NT2/D1 (cell line): ENCODE measurements at regions not wholly inside any gene's neighbourhood (a gene's known extent, or its start where the extent isn't known, plus 50 kb on each side); places are given as distances from the start of the nearest gene placed in this dataset.

Experiments
- SUZ12 ChIP-seq: IDR thresholded peaks from 2 replicates; pipeline ENCODE4 v1.6.1; 2011; ENCODE audit not compliant: insufficient read length, insufficient read depth; ENCODE audit errors: extremely low read depth
- YY1 ChIP-seq: IDR thresholded peaks from 2 replicates; pipeline ENCODE4 v1.6.1; 2011; ENCODE audit not compliant: insufficient read length, insufficient read depth
- ZNF274 ChIP-seq: IDR thresholded peaks from 2 replicates; pipeline ENCODE4 v1.6.1; 2011; ENCODE audit warnings: mild to moderate bottlenecking, low read depth, low read length

DNA sequence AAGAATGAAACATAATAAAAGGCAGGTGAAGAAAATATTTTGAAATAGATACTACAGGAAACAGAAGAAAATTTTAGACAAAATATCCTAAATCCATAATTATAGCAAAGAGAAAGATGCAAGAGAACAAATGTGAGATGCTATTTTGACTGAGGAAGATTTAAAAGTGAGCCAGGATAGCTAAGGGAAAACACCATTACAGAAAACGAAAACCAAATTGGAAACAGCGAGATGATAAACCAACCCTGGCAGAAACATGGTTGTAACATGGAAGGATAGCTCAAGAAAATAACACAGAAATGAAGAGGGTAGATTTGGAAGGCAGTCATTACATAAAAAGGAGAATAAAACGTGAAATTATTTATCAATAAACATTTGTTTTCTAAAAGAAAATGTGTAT is 267.2 kb upstream of the NREP start:
- TF ChIP-seq YY1, result no peak
- TF ChIP-seq SUZ12, result no peak
- TF ChIP-seq ZNF274, result no peak
